HCT116 (cell line): ENCODE measurements at regions not wholly inside any gene's neighbourhood (a gene's known extent, or its start where the extent isn't known, plus 50 kb on each side); places are given as distances from the start of the nearest gene placed in this dataset.

ENCODE experiments used
- ATAC-seq: fragments of 200-7000 bp; cut with Tn5 transposase; 2 replicates; pipeline ENCODE4 v1.9.1; 2020; ENCODE audit warnings: mild to moderate bottlenecking, moderate library complexity
- BruUV-seq: library from RNA; stranded (reverse); fragments of 400-500 nt; replicated peaks from 2 replicates; lab custom pipeline; 2021; lab: Mats Ljungman, UMichigan
- CTCF ChIA-PET: fragments of 300-600 bp; sonication (Branson Sonifier 250); formaldehyde crosslinking; loops from one replicate; lab custom pipeline; 2021; ENCODE audit warnings: antibody characterized with exemption; lab: Charles Lee
- POLR2A ChIA-PET: fragments of 300-600, 350-600 bp; sonication (Branson Sonifier 250); formaldehyde crosslinking; loops from one replicate; lab custom pipeline; 2021; ENCODE audit warnings: antibody characterized with exemption; lab: Charles Lee
- RAD21 ChIA-PET, 2 experiments: fragments of 300-600 bp; sonication (Branson Sonifier 250); formaldehyde crosslinking; loops; one replicate each; lab custom pipeline; 2023; ENCODE audit warnings: low total read pairs in 2 of 2; ENCODE audit not compliant: uncharacterized antibody in 2 of 2, unreplicated experiment in 2 of 2, low non-redundant PET in 1 of 2; lab: Charles Lee
- DNase-seq: peaks from one replicate; pipeline ENCODE4 v3.0.0-alpha.2; 2010; ENCODE audit warnings: low read depth, low spot score
- H2AFZ ChIP-seq: fragments of 200-600 bp; shearing (Covaris generic), sonication (generic); 2 replicates; pipeline ENCODE4 v1.6.1; 2017; ENCODE audit warnings: low read depth, mixed run types, mixed read lengths, antibody characterized with exemption, low read length; ENCODE audit not compliant: poor library complexity, severe bottlenecking
- H3K27ac ChIP-seq: 2 replicates; pipeline ENCODE4 v1.5.1; 2012; ENCODE audit warnings: low read depth, low read length
- H3K27me3 ChIP-seq: fragments of 200-600 bp; sonication (generic); 2 replicates; pipeline ENCODE4 v1.6.1; 2016; ENCODE audit warnings: mixed run types, low read length, mixed read lengths; ENCODE audit not compliant: insufficient read depth
- H3K36me3 ChIP-seq, 2 experiments: fragments of 200-500 bp in 1 of 2; fragments of 200-600 bp in 1 of 2; sonication (Bioruptor generic) in 1 of 2; sonication (generic) in 1 of 2; 2 replicates each; pipeline versions ENCODE4 v1.5.1 to v1.6.1; 2014 to 2016; ENCODE audit warnings: low read length in 2 of 2, inconsistent platforms in 1 of 2, mixed read lengths in 1 of 2, mixed run types in 1 of 2; ENCODE audit not compliant: insufficient read depth in 2 of 2, control insufficient read depth in 1 of 2
- H3K4me1 ChIP-seq, 2 experiments: fragments of 200-600 bp in 1 of 2; sonication (generic) in 1 of 2; 2 replicates each; pipeline versions ENCODE4 v1.5.1 to v1.6.1; 2012 to 2017; ENCODE audit warnings: low read length in 2 of 2, inconsistent platforms in 1 of 2, mild to moderate bottlenecking in 1 of 2, mixed read lengths in 1 of 2, mixed run types in 1 of 2, moderate library complexity in 1 of 2; ENCODE audit not compliant: insufficient read depth in 2 of 2, control insufficient read depth in 1 of 2
- H3K4me2 ChIP-seq: fragments of 200-600 bp; sonication (generic); 2 replicates; pipeline ENCODE4 v1.6.1; 2017; ENCODE audit warnings: mixed run types, low read length, mixed read lengths
- H3K4me3 ChIP-seq, 2 experiments: fragments of 200-600 bp in 1 of 2; sonication (generic) in 1 of 2; replicated peaks in 1 of 2; 2 replicates each; pipeline ENCODE4 v1.5.1; 2011 to 2016; ENCODE audit warnings: low read length in 2 of 2, control low read depth in 1 of 2, low read depth in 1 of 2, mild to moderate bottlenecking in 1 of 2, mixed read lengths in 1 of 2, mixed run types in 1 of 2
- H3K79me2 ChIP-seq: fragments of 200-600 bp; sonication (generic); 2 replicates; pipeline ENCODE4 v1.6.1; 2017; ENCODE audit warnings: mild to moderate bottlenecking, mixed run types, low read length, moderate library complexity, mixed read lengths; ENCODE audit not compliant: insufficient read depth
- H3K9ac ChIP-seq: fragments of 200-600 bp; sonication (generic); 2 replicates; pipeline ENCODE4 v1.6.1; 2016; ENCODE audit warnings: low read length, mixed read lengths
- H3K9me2 ChIP-seq: fragments of 200-600 bp; sonication (generic), shearing (Covaris generic); 2 replicates; pipeline ENCODE4 v1.6.1; 2017; ENCODE audit warnings: mixed run types, mild to moderate bottlenecking, moderate library complexity; ENCODE audit not compliant: insufficient read depth
- H3K9me3 ChIP-seq, 2 experiments: fragments of 200-500 bp in 1 of 2; fragments of 200-600 bp in 1 of 2; sonication (Bioruptor generic) in 1 of 2; sonication (generic) in 1 of 2; 2 replicates each; pipeline ENCODE4 v1.6.1; 2014 to 2017; ENCODE audit warnings: low read length in 2 of 2, mixed read lengths in 2 of 2, inconsistent platforms in 1 of 2, low read depth in 1 of 2, mild to moderate bottlenecking in 1 of 2, mixed run types in 1 of 2, moderate library complexity in 1 of 2; ENCODE audit not compliant: control insufficient read depth in 1 of 2, insufficient read depth in 1 of 2
- H4K20me1 ChIP-seq: fragments of 200-600 bp; sonication (generic), shearing (Covaris generic); 2 replicates; pipeline ENCODE4 v1.6.1; 2017; ENCODE audit warnings: mixed run types, mild to moderate bottlenecking, moderate library complexity; ENCODE audit not compliant: insufficient read depth
- EGR1 ChIP-seq: IDR thresholded peaks from 2 replicates; pipeline ENCODE4 v1.6.1; 2012; ENCODE audit warnings: low read depth
- EZH2 ChIP-seq: fragments of 200-600 bp; sonication (generic); IDR thresholded peaks from 2 replicates; pipeline ENCODE4 v1.6.1; 2017; ENCODE audit warnings: antibody characterized with exemption, mixed run types
- EZH2phosphoT487 ChIP-seq: fragments of 200-600 bp; IDR thresholded peaks from 2 replicates; pipeline ENCODE4 v1.6.1; 2018; ENCODE audit warnings: antibody characterized with exemption, borderline replicate concordance
- FOSL1 ChIP-seq: IDR thresholded peaks from 2 replicates; pipeline ENCODE4 v1.6.1; 2012; ENCODE audit warnings: low read depth
- MAX ChIP-seq: IDR thresholded peaks from 2 replicates; pipeline ENCODE4 v1.6.1; 2012
- POLR2A ChIP-seq: IDR thresholded peaks from 2 replicates; pipeline ENCODE4 v1.7.0; 2011; ENCODE audit warnings: borderline replicate concordance; ENCODE audit not compliant: insufficient read depth, insufficient read length; ENCODE audit errors: extremely low read depth
- RAD21 ChIP-seq: IDR thresholded peaks from 2 replicates; pipeline ENCODE4 v1.6.1; 2012; ENCODE audit warnings: low read depth, mild to moderate bottlenecking
- REST ChIP-seq: IDR thresholded peaks from 2 replicates; pipeline ENCODE4 v1.6.1; 2012; ENCODE audit warnings: low read depth
- SIN3A ChIP-seq: IDR thresholded peaks from 2 replicates; pipeline ENCODE4 v1.6.1; 2012; ENCODE audit warnings: low read depth
- TCF7L2 ChIP-seq: IDR thresholded peaks from 2 replicates; pipeline ENCODE4 v1.7.0; 2011; ENCODE audit warnings: borderline replicate concordance, inconsistent platforms; ENCODE audit not compliant: insufficient read depth, insufficient read length; ENCODE audit errors: extremely low read depth
- YY1 ChIP-seq: IDR thresholded peaks from 2 replicates; pipeline ENCODE4 v1.6.1; 2011; ENCODE audit warnings: low read length, low read depth, moderate library complexity, mild to moderate bottlenecking; ENCODE audit not compliant: insufficient replicate concordance; ENCODE audit errors: extremely low read depth
- ZFX ChIP-seq: fragments of 450-650 bp; IDR thresholded peaks from 2 replicates; pipeline ENCODE4 v1.6.1; 2017
- ZNF274 ChIP-seq: fragments of 200-500 bp; sonication (Bioruptor generic); IDR thresholded peaks from 2 replicates; pipeline ENCODE4 v1.6.1; 2014; ENCODE audit warnings: mild to moderate bottlenecking, low read depth, low read length, inconsistent platforms
- intact Hi-C: fragments of 100-400 bp; cut with micrococcal nuclease; formaldehyde crosslinking; loops from 2 replicates; pipeline ENCODE4 v1.10.0; 2022

- intact Hi-C loops: no loop called here
- Histone ChIP-seq H3K9me3 (no peaks in the 10 kb centered on the region), H3K4me3 (no peak overlapping the region), H3K36me3 (no peaks in the 10 kb centered on the region), H3K27me3 (peaks cover 5% of the 10 kb centered on the region; the same call in 1 of the 2 replicates), H3K79me2 (no peaks in the 10 kb centered on the region), H3K27ac (no peak overlapping the region), H4K20me1 (no peaks in the 10 kb centered on the region), H3K4me1 (no peaks in the 10 kb centered on the region), H3K9ac (no peak overlapping the region), H2AFZ (no peak overlapping the region)
- ChIA-PET CTCF (no interaction called here), POLR2A (no interaction called here)
- ATAC-seq: no peak
- BruUV-seq: no TSS peak
- no peak for DNase-seq
- TF ChIP-seq MAX (no peak), POLR2A (no peak), YY1 (no peak), RAD21 (no peak), EZH2 (no peak), SIN3A (no peak), FOSL1 (no peak), ZFX (no peak)
- TF ChIP-seq, all 23 proteins: peak for 0
- RAD21 ChIA-PET: no interaction called here
- no peak overlapping the region for H3K4me2 ChIP-seq
- no peaks in the 10 kb centered on the region for H3K9me2 ChIP-seq
These were observed 130.3 kb upstream of the RASSF8 start for GRCh38 chr12:25828188-25828587.

GRCh38 chr12:25829192-25829591 lies 129.3 kb upstream of the RASSF8 start:
- Histone ChIP-seq H3K9me2 (no peaks in the 10 kb centered on the region), H3K9me3 (no peaks in the 10 kb centered on the region), H3K9ac (no peak overlapping the region), H3K27me3 (peaks cover 5% of the 10 kb centered on the region; the same call in 1 of the 2 replicates), H3K79me2 (no peaks in the 10 kb centered on the region), H3K4me3 (no peak overlapping the region), H2AFZ (no peak overlapping the region), H3K27ac (no peak overlapping the region), H4K20me1 (no peaks in the 10 kb centered on the region), H3K4me2 (no peak overlapping the region), H3K36me3 (no peaks in the 10 kb centered on the region), H3K4me1 (no peaks in the 10 kb centered on the region)
- DNase-seq (no peak), ATAC-seq (no peak)
- ChIA-PET POLR2A (no interaction called here), CTCF (no interaction called here), RAD21 (no interaction called here)
- no peak for TF ChIP-seq SIN3A
- TF ChIP-seq MAX: no peak
- no peak for TF ChIP-seq REST
- no peak for TF ChIP-seq POLR2A
- TF ChIP-seq EZH2: no peak
- TF ChIP-seq ZNF274: no peak
- TF ChIP-seq EGR1: no peak
- no peak for TF ChIP-seq TCF7L2
- no peak for TF ChIP-seq EZH2phosphoT487
- intact Hi-C loops: no loop called here
- BruUV-seq: no TSS peak
